Lower leg skin (tissue), 4 donors: ENCODE measurements at regions not wholly inside any gene's neighbourhood (a gene's known extent, or its start where the extent isn't known, plus 50 kb on each side); places are given as distances from the start of the nearest gene placed in this dataset.
"Not testable (repeated sequence)": the region's sequence is repeated elsewhere in the genome, so short reads cannot be mapped to it uniquely, and the experiment has no call there.

Source experiments
- DNase-seq, 2 donors: peaks; one replicate each; pipeline ENCODE4 v3.0.0-alpha.2; 2019; ENCODE audit warnings: low spot score in 2 of 2
- H3K4me3 ChIP-seq: fragments of 200-600 bp; sonication (generic); 2 replicates; pipeline ENCODE4 v1.5.1; 2017; ENCODE audit warnings: mild to moderate bottlenecking, low read depth; ENCODE audit not compliant: poor library complexity, severe bottlenecking
- POLR2A ChIP-seq, 2 donors: fragments of 450-650 bp; IDR thresholded peaks; one replicate each; pipeline ENCODE4 v1.6.1; 2016 to 2017; ENCODE audit warnings: antibody characterized with exemption in 2 of 2, mild to moderate bottlenecking in 1 of 2, moderate library complexity in 1 of 2
- WGBS, 2 donors: methylation state at CpG; one replicate each; pipeline ENCODE4 v1.1.5; 2018; 5-methylcytosine and 5-hydroxymethylcytosine counted together
- intact Hi-C: fragments of 100-400 bp; cut with DNase I; formaldehyde crosslinking; loops from one replicate; pipeline ENCODE4 v1.15.0; 2023; ENCODE audit warnings: low total_unique reads
- TF ChIP-seq, protein P1 (sequence below), 3 donors: fragments of 450-650 bp; IDR thresholded peaks; one replicate each; pipeline ENCODE4 v1.5.1; 2016; ENCODE audit warnings: antibody characterized with exemption in 3 of 3, mild to moderate bottlenecking in 3 of 3, moderate library complexity in 2 of 3

GRCh38 chr4:84150177-84150576, 348.9 kb downstream of the NKX6-1 start:
- intact Hi-C loops = no loop called here
- WGBS, 2 donors = 88 to 97% methylated on average over 1 of the region's 1 CpG
- no peak overlapping the region for H3K4me3 ChIP-seq

DNA sequence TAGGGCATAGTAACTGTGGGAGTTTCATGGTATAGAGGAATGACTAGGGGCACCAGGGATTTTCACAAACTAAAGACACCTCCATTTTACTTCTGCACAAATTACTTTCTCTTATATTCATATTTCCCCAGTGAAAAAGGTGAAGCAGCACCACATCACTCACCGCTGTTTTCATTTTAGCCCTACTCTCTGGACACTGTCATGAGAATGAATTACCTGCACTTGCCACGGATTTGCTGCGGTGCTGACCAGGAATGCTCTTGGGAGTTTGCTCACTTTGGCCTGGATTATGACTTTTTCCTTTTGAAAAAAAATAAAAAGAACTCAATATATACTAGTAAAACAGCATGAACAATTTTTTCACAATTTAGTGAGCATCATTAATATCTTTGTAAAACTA, 351.3 kb downstream of the NKX6-1 start:
- H3K4me3 ChIP-seq = no peak overlapping the region
- WGBS, 2 donors = 85 to 89% methylated on average over 3 of the region's 3 CpGs
- intact Hi-C loops = no loop called here
- DNase-seq = no peak
- TF ChIP-seq, protein P1, sequence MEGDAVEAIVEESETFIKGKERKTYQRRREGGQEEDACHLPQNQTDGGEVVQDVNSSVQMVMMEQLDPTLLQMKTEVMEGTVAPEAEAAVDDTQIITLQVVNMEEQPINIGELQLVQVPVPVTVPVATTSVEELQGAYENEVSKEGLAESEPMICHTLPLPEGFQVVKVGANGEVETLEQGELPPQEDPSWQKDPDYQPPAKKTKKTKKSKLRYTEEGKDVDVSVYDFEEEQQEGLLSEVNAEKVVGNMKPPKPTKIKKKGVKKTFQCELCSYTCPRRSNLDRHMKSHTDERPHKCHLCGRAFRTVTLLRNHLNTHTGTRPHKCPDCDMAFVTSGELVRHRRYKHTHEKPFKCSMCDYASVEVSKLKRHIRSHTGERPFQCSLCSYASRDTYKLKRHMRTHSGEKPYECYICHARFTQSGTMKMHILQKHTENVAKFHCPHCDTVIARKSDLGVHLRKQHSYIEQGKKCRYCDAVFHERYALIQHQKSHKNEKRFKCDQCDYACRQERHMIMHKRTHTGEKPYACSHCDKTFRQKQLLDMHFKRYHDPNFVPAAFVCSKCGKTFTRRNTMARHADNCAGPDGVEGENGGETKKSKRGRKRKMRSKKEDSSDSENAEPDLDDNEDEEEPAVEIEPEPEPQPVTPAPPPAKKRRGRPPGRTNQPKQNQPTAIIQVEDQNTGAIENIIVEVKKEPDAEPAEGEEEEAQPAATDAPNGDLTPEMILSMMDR (IDR thresholded peaks at IDR 0.05) = no peak
- TF ChIP-seq POLR2A (IDR thresholded peaks at IDR 0.05) = no peak

More at GRCh38 chr4:84150177-84150576, 348.9 kb downstream of the NKX6-1 start:
- TF ChIP-seq POLR2A (IDR thresholded peaks at IDR 0.05) = no peak
- TF ChIP-seq, protein P1 (IDR thresholded peaks at IDR 0.05) = no peak
- DNase-seq = no peak

- intact Hi-C loops = no loop called here
- no peak overlapping the region for H3K4me3 ChIP-seq
- WGBS, 2 donors = 34 to 40% methylated on average over 3 of the region's 3 CpGs
- no peak for DNase-seq
- no peak for TF ChIP-seq POLR2A (IDR thresholded peaks at IDR 0.05)
- TF ChIP-seq, protein P1 (IDR thresholded peaks at IDR 0.05) = no peak
Observed at GRCh38 chr4:84146300-84146959, 352.7 kb downstream of the NKX6-1 start.

DNA sequence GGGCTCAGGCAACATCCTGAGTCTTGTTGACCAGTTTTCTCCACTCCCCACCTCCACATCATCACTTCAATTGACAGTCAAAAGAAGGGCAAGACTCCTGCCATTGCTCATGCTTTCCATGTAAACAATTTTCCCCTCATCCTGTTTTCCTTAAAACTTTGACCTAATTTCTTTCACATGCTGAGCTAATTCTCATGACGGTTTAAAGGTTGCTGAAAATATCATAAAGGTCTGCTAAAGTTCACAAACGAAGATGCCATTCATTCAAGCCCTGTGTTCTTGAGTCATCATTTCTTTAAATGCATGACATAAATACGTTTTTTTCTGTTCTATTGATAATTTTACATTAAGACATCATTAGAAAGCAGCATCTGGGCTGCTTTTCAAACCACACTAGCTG, 353.9 kb downstream of the NKX6-1 start:
- DNase-seq = no peak
- intact Hi-C loops = no loop called here
- no peak for TF ChIP-seq POLR2A (IDR thresholded peaks at IDR 0.05)
- TF ChIP-seq, protein P1 (IDR thresholded peaks at IDR 0.05) = no peak
- WGBS, 2 donors = 53 to 54% methylated on average over 3 of the region's 3 CpGs
- H3K4me3 ChIP-seq = no peak overlapping the region

DNA sequence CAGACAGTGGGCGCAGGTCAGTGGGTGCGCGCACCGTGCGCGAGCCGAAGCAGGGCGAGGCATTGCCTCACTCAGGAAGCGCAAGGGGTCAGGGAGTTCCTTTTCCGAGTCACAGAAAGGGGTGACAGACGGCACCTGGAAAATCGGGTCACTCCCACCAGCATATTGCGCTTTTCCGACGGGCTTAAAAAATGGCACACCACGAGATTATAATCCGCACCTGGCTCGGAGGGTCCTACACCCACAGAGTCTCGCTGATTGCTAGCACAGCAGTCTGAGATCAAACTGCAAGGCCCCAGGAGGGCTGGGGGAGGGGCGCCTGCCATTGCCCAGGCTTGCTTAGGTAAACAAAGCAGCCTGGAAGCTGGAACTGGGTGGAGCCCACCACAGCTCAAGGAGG, 372.2 kb downstream of the NKX6-1 start:
- intact Hi-C loops, DNase-seq, H3K4me3 ChIP-seq: not testable (repeated sequence)
- 68 to 83% methylated on average over 19 of the region's 20 CpGs for WGBS, 2 donors

- DNase-seq = no peak
- no peak for TF ChIP-seq POLR2A (IDR thresholded peaks at IDR 0.05)
- TF ChIP-seq, protein P1 (IDR thresholded peaks at IDR 0.05) = no peak
- WGBS, 2 donors = 60 to 74% methylated on average over 5 of the region's 5 CpGs
- no peak overlapping the region for H3K4me3 ChIP-seq
- intact Hi-C loops = no loop called here
Observed at GRCh38 chr4:84126061-84126787, 372.9 kb downstream of the NKX6-1 start.
